ENCODE measurements at regions not wholly inside any gene's neighbourhood (a gene's known extent, or its start where the extent isn't known, plus 50 kb on each side); places are given as distances from the start of the nearest gene placed in this dataset.

- no peak overlapping the region for H3K4me3 ChIP-seq
- intact Hi-C loops (cut with DNase I; ENCODE audit: low total_unique reads): no loop called here
- no peaks in the 10 kb centered on the region for H3K9me3 ChIP-seq
- H3K4me1 ChIP-seq: no peaks in the 10 kb centered on the region
- in situ Hi-C loops (cut with MboI; ENCODE audit: low sequenced_read_pairs in 4 of 4): no loop called here
- DNase-seq (no peak), ATAC-seq (no peak)
- H3K27me3 ChIP-seq: no peaks in the 10 kb centered on the region
- TF ChIP-seq, protein P1, sequence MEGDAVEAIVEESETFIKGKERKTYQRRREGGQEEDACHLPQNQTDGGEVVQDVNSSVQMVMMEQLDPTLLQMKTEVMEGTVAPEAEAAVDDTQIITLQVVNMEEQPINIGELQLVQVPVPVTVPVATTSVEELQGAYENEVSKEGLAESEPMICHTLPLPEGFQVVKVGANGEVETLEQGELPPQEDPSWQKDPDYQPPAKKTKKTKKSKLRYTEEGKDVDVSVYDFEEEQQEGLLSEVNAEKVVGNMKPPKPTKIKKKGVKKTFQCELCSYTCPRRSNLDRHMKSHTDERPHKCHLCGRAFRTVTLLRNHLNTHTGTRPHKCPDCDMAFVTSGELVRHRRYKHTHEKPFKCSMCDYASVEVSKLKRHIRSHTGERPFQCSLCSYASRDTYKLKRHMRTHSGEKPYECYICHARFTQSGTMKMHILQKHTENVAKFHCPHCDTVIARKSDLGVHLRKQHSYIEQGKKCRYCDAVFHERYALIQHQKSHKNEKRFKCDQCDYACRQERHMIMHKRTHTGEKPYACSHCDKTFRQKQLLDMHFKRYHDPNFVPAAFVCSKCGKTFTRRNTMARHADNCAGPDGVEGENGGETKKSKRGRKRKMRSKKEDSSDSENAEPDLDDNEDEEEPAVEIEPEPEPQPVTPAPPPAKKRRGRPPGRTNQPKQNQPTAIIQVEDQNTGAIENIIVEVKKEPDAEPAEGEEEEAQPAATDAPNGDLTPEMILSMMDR (IDR thresholded peaks at IDR 0.05 in 4 of 5, conservative IDR thresholded peaks at IDR 0.05 in 1 of 5): no peak
- TF ChIP-seq POLR2A (IDR thresholded peaks at IDR 0.05): no peak
- no peak overlapping the region for H3K27ac ChIP-seq
- H3K36me3 ChIP-seq: no peaks in the 10 kb centered on the region
These were observed 133.9 kb downstream of the PLK2 start for GRCh38 chr5:58326022-58326421.

DNA sequence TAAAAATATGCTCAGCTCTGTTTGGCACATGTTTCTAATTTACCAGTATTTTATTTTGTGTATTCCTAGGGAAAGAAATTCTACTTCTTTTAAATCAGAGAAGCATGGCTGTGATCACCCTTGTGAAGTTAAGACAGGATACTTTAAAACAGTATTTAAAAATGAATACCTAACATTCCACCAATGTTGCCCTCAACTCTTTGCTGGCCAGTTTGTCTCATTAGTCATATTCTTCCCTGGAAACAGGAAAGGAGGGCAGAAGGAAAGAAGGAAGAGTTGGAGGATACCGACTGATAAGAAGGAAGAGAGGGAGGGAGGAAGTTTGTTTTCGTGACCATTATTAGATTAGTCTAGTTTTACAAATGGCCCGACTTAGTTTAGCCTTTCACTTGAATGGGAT lies 137.4 kb downstream of the PLK2 start:
- Histone ChIP-seq H3K9me3 (no peaks in the 10 kb centered on the region), H3K4me1 (no peaks in the 10 kb centered on the region), H3K27ac (no peak overlapping the region), H3K36me3 (no peaks in the 10 kb centered on the region), H3K4me3 (no peak overlapping the region), H3K27me3 (no peaks in the 10 kb centered on the region)
- ATAC-seq (no peak), DNase-seq (no peak)
- intact Hi-C loops (cut with DNase I; ENCODE audit: low total_unique reads): no loop called here
- TF ChIP-seq POLR2A (IDR thresholded peaks at IDR 0.05): no peak
- TF ChIP-seq, protein P1 (IDR thresholded peaks at IDR 0.05 in 4 of 5, conservative IDR thresholded peaks at IDR 0.05 in 1 of 5): no peak
- in situ Hi-C loops (cut with MboI; ENCODE audit: low sequenced_read_pairs in 4 of 4): no loop called here

DNA sequence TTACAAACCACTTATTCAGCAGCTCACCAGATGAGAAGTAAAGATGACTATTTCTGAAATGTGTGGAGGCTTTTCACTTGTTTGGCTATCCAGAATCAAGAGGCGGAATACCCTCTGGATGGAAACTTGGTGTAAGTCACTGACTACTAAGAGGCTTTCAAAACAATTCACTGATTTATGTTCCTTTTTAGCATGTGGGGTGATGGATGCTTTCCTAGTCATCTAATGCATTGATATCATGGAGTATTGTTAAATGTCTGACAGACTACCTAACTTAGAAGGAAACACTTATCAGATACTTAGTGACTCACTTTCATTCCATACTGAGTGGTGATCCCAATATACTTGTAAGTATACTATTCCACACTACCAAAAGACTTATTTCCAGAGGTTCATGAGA lies 141.4 kb downstream of the PLK2 start:
- intact Hi-C loops (cut with DNase I; ENCODE audit: low total_unique reads) (no loop called here), in situ Hi-C loops (cut with MboI; ENCODE audit: low sequenced_read_pairs in 4 of 4) (no loop called here)
- Histone ChIP-seq H3K4me3 (no peak overlapping the region), H3K4me1 (no peaks in the 10 kb centered on the region), H3K27ac (no peak overlapping the region), H3K27me3 (no peaks in the 10 kb centered on the region), H3K36me3 (no peaks in the 10 kb centered on the region), H3K9me3 (no peaks in the 10 kb centered on the region)
- ATAC-seq: no peak
- DNase-seq: no peak
- TF ChIP-seq POLR2A (IDR thresholded peaks at IDR 0.05): no peak
- TF ChIP-seq, protein P1 (IDR thresholded peaks at IDR 0.05 in 4 of 5, conservative IDR thresholded peaks at IDR 0.05 in 1 of 5): no peak

GRCh38 chr5:58317808-58318207 lies 142.1 kb downstream of the PLK2 start:
- Histone ChIP-seq H3K9me3 (no peaks in the 10 kb centered on the region), H3K4me3 (no peak overlapping the region), H3K27ac (no peak overlapping the region), H3K4me1 (no peaks in the 10 kb centered on the region), H3K27me3 (no peaks in the 10 kb centered on the region), H3K36me3 (no peaks in the 10 kb centered on the region)
- no peak for DNase-seq
- intact Hi-C loops (cut with DNase I; ENCODE audit: low total_unique reads): no loop called here
- in situ Hi-C loops (cut with MboI; ENCODE audit: low sequenced_read_pairs in 4 of 4): no loop called here
- no peak for ATAC-seq
- TF ChIP-seq, protein P1 (IDR thresholded peaks at IDR 0.05 in 4 of 5, conservative IDR thresholded peaks at IDR 0.05 in 1 of 5): no peak
- TF ChIP-seq POLR2A (IDR thresholded peaks at IDR 0.05): no peak

DNA sequence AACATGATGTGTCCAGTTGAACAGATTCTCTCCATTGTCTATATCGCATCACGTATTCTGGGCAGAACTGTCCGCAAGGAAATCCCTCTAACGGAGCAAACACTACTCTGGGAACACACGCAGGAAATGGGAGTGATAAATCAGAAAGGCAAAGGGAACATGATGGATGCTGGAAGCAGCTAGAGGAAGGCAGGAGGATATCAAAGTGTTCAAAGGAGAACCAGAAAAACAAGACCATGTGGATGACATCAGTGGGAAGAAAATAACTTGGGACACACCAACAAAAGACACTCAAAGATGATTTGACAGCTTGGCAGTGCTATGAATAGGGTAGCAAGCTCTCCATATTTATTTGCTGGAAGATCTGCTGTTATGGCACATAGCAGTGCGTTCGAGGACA lies 142.9 kb downstream of the PLK2 start:
- in situ Hi-C loops (cut with MboI; ENCODE audit: low sequenced_read_pairs in 4 of 4): no loop called here
- Histone ChIP-seq H3K36me3 (no peaks in the 10 kb centered on the region), H3K27me3 (no peaks in the 10 kb centered on the region), H3K4me3 (no peak overlapping the region), H3K4me1 (no peaks in the 10 kb centered on the region), H3K9me3 (no peaks in the 10 kb centered on the region), H3K27ac (no peak overlapping the region)
- intact Hi-C loops (cut with DNase I; ENCODE audit: low total_unique reads): no loop called here
- ATAC-seq: no peak
- no peak for DNase-seq
- TF ChIP-seq POLR2A (IDR thresholded peaks at IDR 0.05): no peak
- TF ChIP-seq, protein P1 (IDR thresholded peaks at IDR 0.05 in 4 of 5, conservative IDR thresholded peaks at IDR 0.05 in 1 of 5): no peak
